ENCODE measurements at regions not wholly inside any gene's neighbourhood (a gene's known extent, or its start where the extent isn't known, plus 50 kb on each side); places are given as distances from the start of the nearest gene placed in this dataset.

GRCh38 chr16:79532273-79532672 is 68.3 kb downstream of the MAF start:
- TF ChIP-seq GATA2 (IDR thresholded peaks at IDR 0.05; ENCODE audit: low read depth, low read length) (no peak), GATA3 (IDR thresholded peaks at IDR 0.05; ENCODE audit: low read depth, low read length) (no peak)
